Cardiac muscle cell (in vitro differentiated cells and primary cell): ENCODE measurements at regions not wholly inside any gene's neighbourhood (a gene's known extent, or its start where the extent isn't known, plus 50 kb on each side); places are given as distances from the start of the nearest gene placed in this dataset.

ENCODE experiments used
- DNase-seq, 2 donors: peaks; one replicate each; pipeline versions ENCODE4 v3.0.0 to v3.0.0-alpha.2; 2010 to 2017; ENCODE audit warnings: low read depth in 1 of 2, low spot score in 1 of 2
- H3K27ac ChIP-seq: fragments of 200-600 bp; sonication (generic); 2 replicates; pipeline ENCODE4 v1.5.1; 2016
- H3K27me3 ChIP-seq: fragments of 200-600 bp; sonication (generic); 2 replicates; pipeline ENCODE4 v1.6.0; 2016; ENCODE audit warnings: control low read depth
- H3K36me3 ChIP-seq: fragments of 200-600 bp; sonication (generic); 2 replicates; pipeline ENCODE4 v1.5.1; 2016; ENCODE audit warnings: control low read depth
- H3K4me1 ChIP-seq: fragments of 200-600 bp; sonication (generic); 2 replicates; pipeline ENCODE4 v1.8.1; 2017; ENCODE audit warnings: low read depth, mild to moderate bottlenecking, mixed run types
- H3K4me3 ChIP-seq: fragments of 200-600 bp; sonication (generic); 2 replicates; pipeline ENCODE4 v1.5.1; 2016; ENCODE audit warnings: mild to moderate bottlenecking
- H3K9me3 ChIP-seq: fragments of 200-600 bp; sonication (generic); 2 replicates; pipeline ENCODE4 v1.5.1; 2017; ENCODE audit warnings: low read depth, mild to moderate bottlenecking, control low read depth
- TF ChIP-seq, protein P1 (sequence below): IDR thresholded peaks from 2 replicates; pipeline ENCODE4 v1.5.1; 2012; ENCODE audit warnings: low read depth, mild to moderate bottlenecking, low read length

DNA sequence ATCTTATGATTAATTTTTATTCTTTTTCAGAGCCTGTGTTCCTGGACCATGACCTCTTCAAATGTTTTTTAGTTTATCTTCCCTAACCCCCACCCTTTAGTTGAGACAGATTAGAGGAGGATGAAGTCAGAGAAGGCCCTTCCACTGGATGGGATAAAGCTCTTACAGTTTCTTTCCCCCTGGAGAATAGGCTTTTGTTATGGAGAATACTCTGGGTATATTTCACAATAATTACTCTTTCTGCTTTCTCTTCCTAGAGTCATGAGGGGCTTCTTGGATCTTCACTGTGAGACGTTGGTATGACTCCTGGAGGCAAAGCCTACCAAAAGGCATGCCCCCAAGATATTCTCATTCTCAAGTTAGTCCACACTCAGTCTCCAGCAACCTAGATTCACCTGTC is 144.4 kb upstream of the THRB start:
- H3K27me3 ChIP-seq = no peaks in the 10 kb centered on the region
- TF ChIP-seq, protein P1, sequence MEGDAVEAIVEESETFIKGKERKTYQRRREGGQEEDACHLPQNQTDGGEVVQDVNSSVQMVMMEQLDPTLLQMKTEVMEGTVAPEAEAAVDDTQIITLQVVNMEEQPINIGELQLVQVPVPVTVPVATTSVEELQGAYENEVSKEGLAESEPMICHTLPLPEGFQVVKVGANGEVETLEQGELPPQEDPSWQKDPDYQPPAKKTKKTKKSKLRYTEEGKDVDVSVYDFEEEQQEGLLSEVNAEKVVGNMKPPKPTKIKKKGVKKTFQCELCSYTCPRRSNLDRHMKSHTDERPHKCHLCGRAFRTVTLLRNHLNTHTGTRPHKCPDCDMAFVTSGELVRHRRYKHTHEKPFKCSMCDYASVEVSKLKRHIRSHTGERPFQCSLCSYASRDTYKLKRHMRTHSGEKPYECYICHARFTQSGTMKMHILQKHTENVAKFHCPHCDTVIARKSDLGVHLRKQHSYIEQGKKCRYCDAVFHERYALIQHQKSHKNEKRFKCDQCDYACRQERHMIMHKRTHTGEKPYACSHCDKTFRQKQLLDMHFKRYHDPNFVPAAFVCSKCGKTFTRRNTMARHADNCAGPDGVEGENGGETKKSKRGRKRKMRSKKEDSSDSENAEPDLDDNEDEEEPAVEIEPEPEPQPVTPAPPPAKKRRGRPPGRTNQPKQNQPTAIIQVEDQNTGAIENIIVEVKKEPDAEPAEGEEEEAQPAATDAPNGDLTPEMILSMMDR = no peak
- H3K27ac ChIP-seq = no peak overlapping the region
- no peak overlapping the region for H3K4me3 ChIP-seq
- H3K4me1 ChIP-seq = peaks cover 3% of the 10 kb centered on the region
- no peaks in the 10 kb centered on the region for H3K36me3 ChIP-seq
- DNase-seq = no peak
- no peaks in the 10 kb centered on the region for H3K9me3 ChIP-seq

DNA sequence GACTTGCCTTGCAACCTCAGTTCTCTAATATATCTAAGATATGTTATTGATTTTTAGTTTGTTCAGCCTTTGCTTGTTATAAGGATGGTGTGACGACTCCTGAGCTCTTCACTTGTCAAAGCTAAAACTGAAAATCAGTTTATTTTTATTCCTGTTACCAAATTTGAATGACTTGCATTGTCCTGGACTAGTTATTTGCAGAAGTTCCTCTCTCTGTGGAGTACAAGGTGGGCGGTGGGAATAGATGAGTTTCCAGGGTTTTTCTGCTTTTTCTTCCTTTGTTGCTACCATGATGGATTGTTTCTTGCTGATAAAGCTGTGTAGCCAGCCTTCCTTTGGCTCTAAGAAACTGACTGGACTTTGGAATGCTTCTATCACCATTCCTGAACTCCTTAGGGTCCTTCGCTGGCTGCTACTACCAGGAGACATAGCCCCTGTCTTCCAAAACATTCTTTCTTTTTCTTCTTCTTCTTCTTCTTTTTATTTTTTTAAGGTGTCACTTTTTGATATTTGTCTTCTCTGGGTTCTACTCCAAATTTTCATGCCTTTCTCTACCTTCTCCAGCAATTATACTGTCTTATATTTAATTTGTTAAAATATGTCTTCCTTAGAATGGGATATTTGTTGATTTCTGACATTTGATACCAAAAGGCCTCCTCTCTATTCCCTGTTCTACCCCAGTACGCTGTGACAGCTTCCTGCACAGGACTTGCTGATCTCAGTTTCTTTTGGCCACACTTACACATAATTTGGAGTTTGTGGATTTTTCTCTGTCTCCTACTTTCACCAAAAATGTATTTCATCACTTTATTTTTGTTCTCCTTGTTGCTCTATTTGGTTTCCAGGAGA is 145.1 kb upstream of the THRB start:
- no peak overlapping the region for H3K27ac ChIP-seq
- peaks cover 3% of the 10 kb centered on the region for H3K4me1 ChIP-seq
- H3K9me3 ChIP-seq = no peaks in the 10 kb centered on the region
- DNase-seq = no peak
- no peaks in the 10 kb centered on the region for H3K36me3 ChIP-seq
- H3K27me3 ChIP-seq = peaks cover 6% of the 10 kb centered on the region
- no peak overlapping the region for H3K4me3 ChIP-seq
- TF ChIP-seq, protein P1 = no peak

DNA sequence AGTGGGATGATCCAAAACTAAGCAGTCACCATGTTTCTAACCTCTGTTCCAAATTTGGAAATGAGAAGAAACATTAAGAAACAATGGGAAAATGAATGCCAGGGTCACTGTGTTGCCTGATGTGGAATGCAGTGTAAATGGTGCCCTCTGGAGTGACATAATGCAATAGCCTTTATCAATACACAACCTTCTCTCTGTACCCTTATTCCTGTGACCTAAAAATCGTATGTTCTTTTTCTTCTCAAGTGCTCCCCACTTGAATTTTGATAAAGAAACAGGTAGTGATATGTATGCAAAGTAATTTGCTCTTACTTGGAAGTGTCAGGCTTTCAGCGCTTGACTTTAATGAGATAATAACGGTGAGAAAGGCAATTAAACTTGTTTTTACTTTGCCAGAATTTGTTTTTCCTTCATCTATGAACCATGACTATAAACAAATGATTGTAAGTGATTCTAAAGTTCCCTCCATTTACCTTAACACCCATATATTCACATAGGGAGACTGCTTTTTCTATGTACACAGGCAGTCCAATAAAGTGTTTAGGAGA is 145.8 kb upstream of the THRB start:
- peaks cover 3% of the 10 kb centered on the region for H3K4me1 ChIP-seq
- no peaks in the 10 kb centered on the region for H3K9me3 ChIP-seq
- H3K4me3 ChIP-seq = no peak overlapping the region
- TF ChIP-seq, protein P1 = peak; percentile 47
- no peak overlapping the region for H3K27ac ChIP-seq
- peaks cover 12% of the 10 kb centered on the region for H3K27me3 ChIP-seq
- DNase-seq = peak; percentile 50 to 64
- H3K36me3 ChIP-seq = no peaks in the 10 kb centered on the region

DNA sequence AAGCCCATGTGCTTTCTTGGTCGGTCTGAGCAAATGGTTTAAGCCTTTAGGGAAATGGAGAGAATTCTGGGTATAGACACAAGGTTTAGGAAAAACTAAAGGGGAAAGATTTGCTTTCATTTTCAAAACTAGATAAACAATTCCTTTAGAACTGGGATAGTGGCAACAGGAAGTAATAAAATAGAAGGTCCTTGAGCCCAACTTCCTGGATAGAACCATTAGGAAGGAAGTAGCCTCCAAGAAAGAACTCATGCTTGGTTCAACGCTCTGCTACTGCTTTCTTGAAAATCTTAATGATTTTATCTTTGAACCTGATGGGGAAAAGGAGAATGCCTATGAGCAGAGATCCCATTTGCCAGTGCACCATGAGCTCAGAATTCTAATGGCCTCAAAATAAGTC is 147.0 kb upstream of the THRB start:
- peaks cover 3% of the 10 kb centered on the region for H3K4me1 ChIP-seq
- no peak overlapping the region for H3K4me3 ChIP-seq
- no peaks in the 10 kb centered on the region for H3K36me3 ChIP-seq
- TF ChIP-seq, protein P1 = no peak
- no peak overlapping the region for H3K27ac ChIP-seq
- H3K27me3 ChIP-seq = peaks cover 12% of the 10 kb centered on the region
- DNase-seq = no peak
- no peaks in the 10 kb centered on the region for H3K9me3 ChIP-seq

DNA sequence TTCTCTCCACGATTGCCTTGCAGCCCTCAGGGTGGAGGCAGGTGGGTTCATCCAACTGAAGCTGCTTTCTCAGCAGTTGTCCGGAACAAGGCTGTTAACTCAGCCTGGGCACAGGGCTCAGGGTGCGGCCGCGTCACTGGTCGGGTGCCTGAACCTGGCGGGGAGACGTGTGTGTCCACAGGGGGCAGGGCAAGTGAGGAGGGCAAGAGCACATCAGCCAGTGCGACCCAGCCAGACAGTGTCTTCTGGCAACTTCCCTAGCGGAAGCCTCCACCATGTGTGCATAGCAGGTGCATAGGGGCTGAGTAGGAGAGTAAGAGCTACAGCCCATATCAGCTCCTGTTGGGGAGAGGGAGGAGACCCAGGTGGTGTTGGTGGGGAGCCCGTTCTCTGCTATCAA is 150.4 kb upstream of the THRB start:
- no peak for DNase-seq
- Histone ChIP-seq H3K27ac (no peak overlapping the region), H3K4me3 (no peak overlapping the region), H3K36me3 (no peaks in the 10 kb centered on the region), H3K4me1 (peaks cover 2% of the 10 kb centered on the region), H3K9me3 (no peaks in the 10 kb centered on the region), H3K27me3 (peaks cover 12% of the 10 kb centered on the region)
- TF ChIP-seq, protein P1 = no peak
